ENCODE measurements at regions not wholly inside any gene's neighbourhood (a gene's known extent, or its start where the extent isn't known, plus 50 kb on each side); places are given as distances from the start of the nearest gene placed in this dataset.

DNA sequence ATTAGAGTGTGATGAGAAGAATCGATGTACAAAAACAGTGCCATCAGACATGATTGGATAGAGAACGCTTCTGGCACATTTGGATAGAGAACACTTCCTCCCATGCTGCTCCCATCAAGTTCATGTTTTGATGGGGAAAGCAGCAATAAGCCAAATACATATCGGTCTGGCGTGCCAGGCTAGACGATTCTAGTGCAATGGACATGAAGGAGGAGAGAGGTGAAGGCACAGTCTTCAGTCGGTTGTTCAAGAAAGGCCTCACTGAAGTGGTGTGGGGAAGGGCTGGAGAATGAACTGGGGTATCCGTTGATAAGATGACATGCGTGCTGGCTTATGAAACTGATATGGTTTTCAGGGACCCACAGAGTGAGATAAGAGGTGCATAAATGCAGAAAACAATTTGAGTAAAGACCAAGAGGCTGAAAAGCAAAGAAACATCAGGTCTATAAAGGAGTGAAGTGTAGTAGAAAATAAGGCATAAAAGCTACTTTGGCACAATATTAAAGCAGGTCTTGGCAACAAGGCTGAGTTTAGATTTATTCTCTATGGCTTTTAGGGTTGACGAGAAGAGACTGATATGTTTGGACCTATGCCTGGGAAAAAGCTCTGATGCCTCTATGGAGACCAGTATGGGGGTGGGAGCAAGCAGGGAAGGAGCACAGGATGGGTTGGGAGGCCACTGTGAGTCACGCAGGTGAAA is 117.6 kb upstream of the PIEZO2 start:
- ChIA-PET POLR2A (interaction anchor here in 1 of 2 donors (0.5 kb wide), 1 partner anchor 442 kb away, joined by 8 read pairs; no protein-coding TSS in a partner anchor), CTCF (no interaction called here)
- Histone ChIP-seq H3K4me3 (ENCODE audit: control insufficient read depth in 1 of 2, extremely low read depth in 1 of 2, low read length in 1 of 2) (no peak overlapping the region), H3K27ac (ENCODE audit: low read length) (no peak overlapping the region), H3K27me3 (replicated peaks in 1 of 2; ENCODE audit: control insufficient read depth in 2 of 2, extremely low read depth in 1 of 2, insufficient read depth in 2 of 2, low read length in 1 of 2) (no peaks in the 10 kb centered on the region), H3K9me3 (no peaks in the 10 kb centered on the region), H3K4me1 (ENCODE audit: control insufficient read depth in 1 of 2, extremely low read depth in 1 of 2, insufficient read depth in 2 of 2, low read length in 2 of 2) (no peaks in the 10 kb centered on the region), H3K36me3 (ENCODE audit: control insufficient read depth in 2 of 2, extremely low read depth in 1 of 2, insufficient read depth in 1 of 2, low read length in 1 of 2) (no peaks in the 10 kb centered on the region)
- Mint-ChIP-seq H3K9me3 (peaks cover 14 to 20% (median 19%) of the 10 kb centered on the region in 3 donors), H3K4me3 (no peak overlapping the region), H3K4me1 (no peaks in the 10 kb centered on the region), H3K27me3 (peaks cover 3 to 15% of the 10 kb centered on the region in 2 donors), H3K27ac (no peak overlapping the region), H3K36me3 (no peaks in the 10 kb centered on the region)
- DNase-seq, result no peak
- WGBS (ENCODE audit: insufficient coverage), result 81% methylated on average over 7 of the region's 10 CpGs
- ATAC-seq (replicated peaks in 1 of 4), result no peak

DNA sequence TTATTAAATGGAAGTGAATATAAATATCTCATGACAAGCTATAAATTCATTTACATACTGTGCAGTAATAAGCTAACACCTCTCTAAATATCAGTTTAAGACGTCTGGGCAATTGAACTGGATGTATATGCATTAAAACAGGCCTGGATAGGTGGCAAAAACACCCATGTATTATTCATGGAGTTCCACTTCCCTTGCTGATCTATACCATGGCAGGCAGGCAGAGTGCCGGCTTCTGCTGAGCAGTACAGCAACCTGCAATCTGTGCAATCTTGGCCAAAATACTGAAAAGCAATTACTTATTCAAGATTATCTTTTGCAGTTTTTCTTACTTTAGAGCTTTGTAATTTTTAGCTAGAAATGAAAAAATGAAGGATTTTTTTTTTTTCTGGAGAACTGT is 112.1 kb upstream of the PIEZO2 start:
- WGBS (ENCODE audit: insufficient coverage), result no CpG with 5 or more reads among the region's 2 CpGs
- CTCF ChIA-PET, result interaction anchor here in 1 of 2 donors (0.5 kb wide), 1 partner anchor 494 kb away, joined by 4 read pairs; no protein-coding TSS in a partner anchor
- Mint-ChIP-seq H3K36me3 (no peaks in the 10 kb centered on the region), H3K27ac (no peak overlapping the region), H3K4me1 (no peaks in the 10 kb centered on the region), H3K9me3 (peaks cover 5 to 19% (median 17%) of the 10 kb centered on the region in 3 donors), H3K4me3 (no peak overlapping the region), H3K27me3 (no peaks in the 10 kb centered on the region)
- H3K9me3 ChIP-seq, result no peaks in the 10 kb centered on the region
- POLR2A ChIA-PET, result no interaction called here
- no peak overlapping the region for H3K4me3 ChIP-seq (ENCODE audit: control insufficient read depth in 1 of 2, extremely low read depth in 1 of 2, low read length in 1 of 2)
- no peaks in the 10 kb centered on the region for H3K27me3 ChIP-seq (replicated peaks in 1 of 2; ENCODE audit: control insufficient read depth in 2 of 2, extremely low read depth in 1 of 2, insufficient read depth in 2 of 2, low read length in 1 of 2)
- no peak for DNase-seq
- H3K36me3 ChIP-seq (ENCODE audit: control insufficient read depth in 2 of 2, extremely low read depth in 1 of 2, insufficient read depth in 1 of 2, low read length in 1 of 2), result no peaks in the 10 kb centered on the region
- H3K27ac ChIP-seq (ENCODE audit: low read length), result no peak overlapping the region
- H3K4me1 ChIP-seq (ENCODE audit: control insufficient read depth in 1 of 2, extremely low read depth in 1 of 2, insufficient read depth in 2 of 2, low read length in 2 of 2), result no peaks in the 10 kb centered on the region
- ATAC-seq (replicated peaks in 1 of 4), result no peak

DNA sequence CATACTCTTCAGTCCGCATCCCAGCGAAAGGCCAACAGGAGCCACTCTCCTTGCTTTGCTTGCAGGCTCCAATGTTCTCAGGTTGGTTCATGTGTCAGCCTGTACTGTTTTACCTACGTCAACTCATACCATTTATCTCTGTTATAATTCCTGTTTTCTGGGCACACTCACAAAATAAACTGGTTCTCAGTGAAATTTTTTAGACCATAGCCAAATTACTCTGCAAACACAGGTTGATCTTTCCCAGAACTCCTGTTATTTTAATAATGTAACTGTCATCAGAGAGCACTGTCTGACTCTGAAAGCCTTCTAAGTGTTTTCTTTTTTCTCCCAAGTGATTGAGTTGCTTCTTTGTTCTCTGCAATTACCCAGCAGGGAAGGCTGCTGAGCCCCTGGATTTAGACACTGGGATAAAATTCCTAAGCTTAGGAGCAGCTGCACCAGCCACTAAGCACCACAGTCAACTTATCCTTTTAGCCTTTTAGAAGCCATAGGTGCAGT is 111.6 kb upstream of the PIEZO2 start:
- ChIA-PET POLR2A (no interaction called here), CTCF (interaction anchor here in 1 of 2 donors (0.5 kb wide), 1 partner anchor 494 kb away, joined by 4 read pairs; no protein-coding TSS in a partner anchor)
- Mint-ChIP-seq H3K27ac (no peak overlapping the region), H3K4me1 (no peaks in the 10 kb centered on the region), H3K36me3 (no peaks in the 10 kb centered on the region), H3K27me3 (no peaks in the 10 kb centered on the region), H3K4me3 (no peak overlapping the region), H3K9me3 (peaks cover 5 to 19% (median 17%) of the 10 kb centered on the region in 3 donors)
- H3K27me3 ChIP-seq (replicated peaks in 1 of 2; ENCODE audit: control insufficient read depth in 2 of 2, extremely low read depth in 1 of 2, insufficient read depth in 2 of 2, low read length in 1 of 2), result no peaks in the 10 kb centered on the region
- ATAC-seq (replicated peaks in 1 of 4), result no peak
- no peak overlapping the region for H3K27ac ChIP-seq (ENCODE audit: low read length)
- H3K36me3 ChIP-seq (ENCODE audit: control insufficient read depth in 2 of 2, extremely low read depth in 1 of 2, insufficient read depth in 1 of 2, low read length in 1 of 2), result no peaks in the 10 kb centered on the region
- no peak overlapping the region for H3K4me3 ChIP-seq (ENCODE audit: control insufficient read depth in 1 of 2, extremely low read depth in 1 of 2, low read length in 1 of 2)
- WGBS (ENCODE audit: insufficient coverage), result 100% methylated on average over 2 of the region's 3 CpGs
- H3K9me3 ChIP-seq, result no peaks in the 10 kb centered on the region
- H3K4me1 ChIP-seq (ENCODE audit: control insufficient read depth in 1 of 2, extremely low read depth in 1 of 2, insufficient read depth in 2 of 2, low read length in 2 of 2), result no peaks in the 10 kb centered on the region
- DNase-seq, result no peak

DNA sequence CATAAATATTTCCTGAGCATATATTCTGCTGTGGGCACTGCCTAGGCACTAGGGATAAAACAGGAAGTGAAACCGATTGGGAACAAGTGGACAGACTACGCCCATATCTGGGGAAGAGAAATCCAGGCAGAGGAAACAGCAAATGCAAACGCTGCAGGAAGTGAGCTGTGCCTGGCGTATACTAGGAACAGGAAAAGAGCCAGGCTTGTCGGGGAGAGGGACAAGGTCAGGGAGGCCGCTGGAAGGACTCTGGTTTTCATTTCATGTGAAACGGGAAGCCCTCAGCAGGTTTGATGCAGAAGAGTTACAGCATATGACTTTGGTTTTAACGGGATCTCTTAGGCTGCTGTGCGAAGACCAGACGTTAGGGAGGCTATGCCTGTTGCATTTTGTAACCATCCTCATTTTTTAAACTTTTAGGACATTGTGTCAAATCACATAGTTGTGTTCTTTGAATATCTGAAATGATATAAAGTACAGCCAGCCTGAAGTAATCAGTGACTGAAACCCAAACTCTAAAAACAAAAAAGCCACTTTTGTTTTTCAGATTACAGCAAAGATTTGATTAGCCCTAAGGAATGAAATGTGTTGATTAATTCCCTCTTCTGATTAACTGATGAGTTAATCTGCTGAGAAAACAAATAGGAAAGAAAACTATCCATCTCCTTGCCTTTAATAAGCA is 110.2 kb upstream of the PIEZO2 start:
- Mint-ChIP-seq H3K27me3 (no peaks in the 10 kb centered on the region), H3K9me3 (peaks cover 5 to 14% (median 14%) of the 10 kb centered on the region in 3 donors), H3K4me3 (no peak overlapping the region), H3K4me1 (no peaks in the 10 kb centered on the region), H3K36me3 (no peaks in the 10 kb centered on the region), H3K27ac (no peak overlapping the region)
- Histone ChIP-seq H3K36me3 (ENCODE audit: control insufficient read depth in 2 of 2, extremely low read depth in 1 of 2, insufficient read depth in 1 of 2, low read length in 1 of 2) (no peaks in the 10 kb centered on the region), H3K4me1 (ENCODE audit: control insufficient read depth in 1 of 2, extremely low read depth in 1 of 2, insufficient read depth in 2 of 2, low read length in 2 of 2) (no peaks in the 10 kb centered on the region), H3K9me3 (no peaks in the 10 kb centered on the region), H3K27ac (ENCODE audit: low read length) (no peak overlapping the region), H3K27me3 (replicated peaks in 1 of 2; ENCODE audit: control insufficient read depth in 2 of 2, extremely low read depth in 1 of 2, insufficient read depth in 2 of 2, low read length in 1 of 2) (no peaks in the 10 kb centered on the region), H3K4me3 (ENCODE audit: control insufficient read depth in 1 of 2, extremely low read depth in 1 of 2, low read length in 1 of 2) (no peak overlapping the region)
- ATAC-seq (replicated peaks in 1 of 4) (no peak), DNase-seq (no peak)
- POLR2A ChIA-PET, result no interaction called here
- WGBS (ENCODE audit: insufficient coverage), result 43% methylated on average over 7 of the region's 10 CpGs
- CTCF ChIA-PET, result no interaction called here

DNA sequence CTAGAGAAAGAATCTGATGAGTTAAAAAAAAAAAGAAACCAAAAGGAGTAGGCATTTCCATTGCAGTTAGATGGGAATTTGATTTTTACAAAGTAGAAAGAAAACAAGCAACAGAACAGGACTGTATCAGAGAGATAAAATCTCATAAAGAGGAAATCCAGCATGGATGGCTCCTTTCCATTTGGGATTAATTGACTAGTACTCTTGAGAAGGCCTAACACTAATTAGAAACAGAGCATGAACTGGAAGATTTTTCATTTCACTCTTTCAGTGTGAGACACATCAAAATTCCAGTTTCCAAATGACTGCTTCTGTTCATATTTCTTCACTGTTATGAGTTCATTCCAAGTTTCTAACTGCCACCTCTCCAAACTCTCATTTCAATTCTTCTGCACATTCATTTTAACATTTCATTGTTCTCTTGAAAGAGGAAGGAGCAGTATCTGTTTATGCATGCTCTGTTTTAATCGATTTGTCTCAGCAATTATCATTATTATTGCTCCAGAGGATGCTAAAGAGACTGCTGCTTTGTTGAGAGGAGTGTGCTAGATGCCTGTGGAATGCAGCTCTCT is 108.8 kb upstream of the PIEZO2 start:
- whole genome bisulfite sequencing (ENCODE audit: insufficient coverage), result no CpG with 5 or more reads among the region's 1 CpG
- Histone ChIP-seq H3K9me3 (no peaks in the 10 kb centered on the region), H3K27ac (ENCODE audit: low read length) (no peak overlapping the region), H3K27me3 (replicated peaks in 1 of 2; ENCODE audit: control insufficient read depth in 2 of 2, extremely low read depth in 1 of 2, insufficient read depth in 2 of 2, low read length in 1 of 2) (no peaks in the 10 kb centered on the region), H3K4me3 (ENCODE audit: control insufficient read depth in 1 of 2, extremely low read depth in 1 of 2, low read length in 1 of 2) (no peak overlapping the region), H3K36me3 (ENCODE audit: control insufficient read depth in 2 of 2, extremely low read depth in 1 of 2, insufficient read depth in 1 of 2, low read length in 1 of 2) (no peaks in the 10 kb centered on the region), H3K4me1 (ENCODE audit: control insufficient read depth in 1 of 2, extremely low read depth in 1 of 2, insufficient read depth in 2 of 2, low read length in 2 of 2) (no peaks in the 10 kb centered on the region)
- H3K27ac Mint-ChIP-seq, result no peak overlapping the region
- peaks cover 0 to 6% (median 2%) of the 10 kb centered on the region in 3 donors for H3K9me3 Mint-ChIP-seq
- H3K4me1 Mint-ChIP-seq, result no peaks in the 10 kb centered on the region
- no peak for DNase-seq
- ChIA-PET POLR2A (no interaction called here), CTCF (no interaction called here)
- no peak for ATAC-seq (replicated peaks in 1 of 4)
- peaks cover 0 to 5% of the 10 kb centered on the region in 2 donors for H3K27me3 Mint-ChIP-seq
- H3K4me3 Mint-ChIP-seq, result no peak overlapping the region
- no peaks in the 10 kb centered on the region for H3K36me3 Mint-ChIP-seq

GRCh38 chr18:11256251-11256650 is 106.9 kb upstream of the PIEZO2 start:
- ATAC-seq (replicated peaks in 1 of 4), result no peak
- H3K9me3 ChIP-seq, result no peaks in the 10 kb centered on the region
- no peaks in the 10 kb centered on the region for H3K27me3 ChIP-seq (replicated peaks in 1 of 2; ENCODE audit: control insufficient read depth in 2 of 2, extremely low read depth in 1 of 2, insufficient read depth in 2 of 2, low read length in 1 of 2)
- CTCF ChIA-PET, result no interaction called here
- POLR2A ChIA-PET, result no interaction called here
- Mint-ChIP-seq H3K9me3 (peaks cover 0 to 8% (median 0%) of the 10 kb centered on the region in 3 donors), H3K27me3 (peaks cover 0 to 9% of the 10 kb centered on the region in 2 donors), H3K36me3 (no peaks in the 10 kb centered on the region), H3K27ac (no peak overlapping the region), H3K4me3 (no peak overlapping the region), H3K4me1 (no peaks in the 10 kb centered on the region)
- no peaks in the 10 kb centered on the region for H3K36me3 ChIP-seq (ENCODE audit: control insufficient read depth in 2 of 2, extremely low read depth in 1 of 2, insufficient read depth in 1 of 2, low read length in 1 of 2)
- no peak overlapping the region for H3K27ac ChIP-seq (ENCODE audit: low read length)
- no peak for DNase-seq
- H3K4me1 ChIP-seq (ENCODE audit: control insufficient read depth in 1 of 2, extremely low read depth in 1 of 2, insufficient read depth in 2 of 2, low read length in 2 of 2), result no peaks in the 10 kb centered on the region
- H3K4me3 ChIP-seq (ENCODE audit: control insufficient read depth in 1 of 2, extremely low read depth in 1 of 2, low read length in 1 of 2), result no peak overlapping the region

All from T-cell (primary cell).